Keratinocyte (primary cell): ENCODE measurements at regions not wholly inside any gene's neighbourhood (a gene's known extent, or its start where the extent isn't known, plus 50 kb on each side); places are given as distances from the start of the nearest gene placed in this dataset.

ENCODE experiments used
- DNase-seq: peaks from one replicate; pipeline ENCODE4 v3.0.0-alpha.2; 2011; ENCODE audit warnings: low read depth, missing footprints, low spot score
- FAIRE-seq: peaks from 2 replicates; lab custom pipeline; 2011; peaks lifted over from hg19 to GRCh38; lab: Jason Lieb, UNC
- H2AFZ ChIP-seq: 2 replicates; pipeline ENCODE4 v1.6.0; 2012; ENCODE audit warnings: low read length, control low read depth, inconsistent platforms; ENCODE audit not compliant: control insufficient read depth
- H3K27ac ChIP-seq: 2 replicates; pipeline ENCODE4 v1.5.1; 2011; ENCODE audit warnings: low read length; ENCODE audit not compliant: control insufficient read depth, insufficient read depth
- H3K27me3 ChIP-seq: 3 replicates; pipeline ENCODE4 v1.6.0; 2011; ENCODE audit warnings: low read length; ENCODE audit not compliant: control insufficient read depth, insufficient read depth; ENCODE audit errors: extremely low read depth
- H3K36me3 ChIP-seq, 2 experiments: 2 replicates in 1 of 2; 3 replicates in 1 of 2; pipeline ENCODE4 v1.5.1; 2011; ENCODE audit warnings: low read length in 2 of 2, mild to moderate bottlenecking in 1 of 2; ENCODE audit not compliant: control insufficient read depth in 2 of 2, insufficient read depth in 2 of 2; ENCODE audit errors: extremely low read depth in 1 of 2
- H3K4me1 ChIP-seq: 3 replicates; pipeline ENCODE4 v1.5.1; 2011; ENCODE audit warnings: low read length; ENCODE audit not compliant: control insufficient read depth, insufficient read depth; ENCODE audit errors: extremely low read depth
- H3K4me2 ChIP-seq: 3 replicates; pipeline ENCODE4 v1.6.0; 2011; ENCODE audit warnings: low read depth, low read length; ENCODE audit not compliant: control insufficient read depth, insufficient read depth; ENCODE audit errors: extremely low read depth
- H3K4me3 ChIP-seq, 3 experiments: fragments of 200-600 bp in 1 of 3; sonication (generic) in 1 of 3; 2 replicates in 2 of 3; 3 replicates in 1 of 3; pipeline ENCODE4 v1.5.1; 2011 to 2016; ENCODE audit warnings: low read length in 3 of 3, mild to moderate bottlenecking in 3 of 3, control low read depth in 2 of 3, inconsistent platforms in 1 of 3, low read depth in 1 of 3, mixed read lengths in 1 of 3, mixed run types in 1 of 3, moderate library complexity in 1 of 3; ENCODE audit not compliant: control insufficient read depth in 2 of 3, insufficient read depth in 2 of 3; ENCODE audit errors: extremely low read depth in 1 of 3
- H3K79me2 ChIP-seq: 2 replicates; pipeline ENCODE4 v1.6.0; 2012; ENCODE audit warnings: low read length; ENCODE audit not compliant: control insufficient read depth, insufficient read depth
- H3K9ac ChIP-seq: 3 replicates; pipeline ENCODE4 v1.6.0; 2011; ENCODE audit warnings: low read length; ENCODE audit not compliant: control insufficient read depth, insufficient read depth; ENCODE audit errors: extremely low read depth
- H3K9me1 ChIP-seq: 3 replicates; pipeline ENCODE4 v1.6.0; 2011; ENCODE audit warnings: low read length; ENCODE audit not compliant: control insufficient read depth, insufficient read depth; ENCODE audit errors: extremely low read depth
- H3K9me3 ChIP-seq: 2 replicates; pipeline ENCODE4 v1.5.1; 2012; ENCODE audit warnings: low read depth, low read length; ENCODE audit not compliant: control insufficient read depth
- H4K20me1 ChIP-seq: 3 replicates; pipeline ENCODE4 v1.6.0; 2011; ENCODE audit warnings: low read length; ENCODE audit not compliant: control insufficient read depth, insufficient read depth; ENCODE audit errors: extremely low read depth
- EZH2 ChIP-seq: IDR thresholded peaks from one replicate; pipeline ENCODE4 v1.6.1; 2012; ENCODE audit warnings: inconsistent platforms, mild to moderate bottlenecking, low read length, moderate library complexity
- dilution Hi-C: fragments of 300-500 bp; cut with MboI; formaldehyde crosslinking; loops from one replicate; pipeline ENCODE4 v1.7.0; 2020; ENCODE audit warnings: low sequenced_read_pairs; ENCODE audit not compliant: extremely low pct_ligation_motif_present
- TF ChIP-seq, protein P1 (sequence below), 3 experiments: IDR thresholded peaks in 1 of 3; conservative IDR thresholded peaks in 1 of 3; optimal IDR thresholded peaks in 1 of 3; 2 replicates in 2 of 3; 3 replicates in 1 of 3; pipeline versions ENCODE3 to v1.5.1; 2011; ENCODE audit warnings: low read length in 3 of 3, mild to moderate bottlenecking in 3 of 3, moderate library complexity in 2 of 3, control low read depth in 1 of 3, inconsistent platforms in 1 of 3; ENCODE audit not compliant: insufficient read depth in 2 of 3; ENCODE audit errors: extremely low read depth in 1 of 3

DNA sequence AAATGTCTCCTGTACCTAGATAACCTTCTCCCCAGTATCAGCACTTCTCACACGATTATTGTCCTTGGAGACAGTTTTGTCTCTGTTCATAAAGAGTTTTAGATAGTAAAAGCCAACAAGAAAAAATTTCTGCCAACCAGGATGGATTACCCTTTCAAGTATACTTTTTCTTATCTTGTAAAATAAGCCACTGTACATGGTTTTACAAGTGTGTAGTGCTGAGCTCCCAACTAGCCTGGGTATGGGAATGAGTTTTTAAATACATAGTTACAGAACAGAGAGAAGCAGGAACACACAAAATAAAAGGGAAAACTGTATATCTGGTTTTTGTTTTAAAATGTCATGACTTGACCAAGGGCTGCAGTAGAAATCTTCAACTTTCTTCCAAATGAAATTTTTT is 76.7 kb downstream of the C18orf54 start:
- no peaks in the 10 kb centered on the region for H4K20me1 ChIP-seq
- FAIRE-seq (no peak), DNase-seq (no peak)
- no peak overlapping the region for H3K9ac ChIP-seq
- no peak overlapping the region for H3K4me3 ChIP-seq
- H3K27me3 ChIP-seq = no peaks in the 10 kb centered on the region
- no peaks in the 10 kb centered on the region for H3K4me1 ChIP-seq
- no peak overlapping the region for H3K4me2 ChIP-seq
- dilution Hi-C loops = loop anchor here (25.0 kb wide), 1 partner anchor 228 kb away; no protein-coding TSS in a partner anchor
- TF ChIP-seq, protein P1, sequence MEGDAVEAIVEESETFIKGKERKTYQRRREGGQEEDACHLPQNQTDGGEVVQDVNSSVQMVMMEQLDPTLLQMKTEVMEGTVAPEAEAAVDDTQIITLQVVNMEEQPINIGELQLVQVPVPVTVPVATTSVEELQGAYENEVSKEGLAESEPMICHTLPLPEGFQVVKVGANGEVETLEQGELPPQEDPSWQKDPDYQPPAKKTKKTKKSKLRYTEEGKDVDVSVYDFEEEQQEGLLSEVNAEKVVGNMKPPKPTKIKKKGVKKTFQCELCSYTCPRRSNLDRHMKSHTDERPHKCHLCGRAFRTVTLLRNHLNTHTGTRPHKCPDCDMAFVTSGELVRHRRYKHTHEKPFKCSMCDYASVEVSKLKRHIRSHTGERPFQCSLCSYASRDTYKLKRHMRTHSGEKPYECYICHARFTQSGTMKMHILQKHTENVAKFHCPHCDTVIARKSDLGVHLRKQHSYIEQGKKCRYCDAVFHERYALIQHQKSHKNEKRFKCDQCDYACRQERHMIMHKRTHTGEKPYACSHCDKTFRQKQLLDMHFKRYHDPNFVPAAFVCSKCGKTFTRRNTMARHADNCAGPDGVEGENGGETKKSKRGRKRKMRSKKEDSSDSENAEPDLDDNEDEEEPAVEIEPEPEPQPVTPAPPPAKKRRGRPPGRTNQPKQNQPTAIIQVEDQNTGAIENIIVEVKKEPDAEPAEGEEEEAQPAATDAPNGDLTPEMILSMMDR (optimal IDR thresholded peaks at IDR 0.05 in 1 of 3, IDR thresholded peaks at IDR 0.05 in 1 of 3, conservative IDR thresholded peaks at IDR 0.05 in 1 of 3; ENCODE audit: extremely low read depth in 1 of 3, insufficient read depth in 2 of 3, low read length in 3 of 3) = no peak
- TF ChIP-seq EZH2 = no peak
- no peaks in the 10 kb centered on the region for H3K36me3 ChIP-seq
- no peak overlapping the region for H2AFZ ChIP-seq
- no peaks in the 10 kb centered on the region for H3K9me3 ChIP-seq
- H3K9me1 ChIP-seq = no peaks in the 10 kb centered on the region
- H3K27ac ChIP-seq = no peak overlapping the region
- no peaks in the 10 kb centered on the region for H3K79me2 ChIP-seq

DNA sequence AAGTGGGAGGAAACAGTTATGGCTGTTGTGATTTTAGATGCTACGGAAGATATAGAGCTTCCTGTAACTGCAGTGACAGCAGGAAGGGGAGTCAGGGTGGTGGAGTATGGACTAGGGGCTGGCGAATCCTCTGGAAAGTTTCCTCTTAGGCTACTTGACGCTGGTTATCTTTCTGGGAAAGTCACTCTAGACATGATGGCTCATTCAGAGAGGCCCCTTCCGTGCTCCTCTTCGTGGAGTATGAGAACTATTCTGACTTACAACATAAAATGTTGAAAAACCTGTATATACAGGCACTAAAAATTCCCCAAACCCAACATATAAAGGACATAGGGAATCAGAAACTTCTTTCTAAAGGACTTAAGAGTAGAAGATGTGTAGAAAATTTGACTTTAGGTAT is 78.8 kb downstream of the C18orf54 start:
- H3K9ac ChIP-seq = no peak overlapping the region
- H4K20me1 ChIP-seq = no peaks in the 10 kb centered on the region
- DNase-seq (no peak), FAIRE-seq (no peak)
- H3K9me1 ChIP-seq = no peaks in the 10 kb centered on the region
- H3K4me2 ChIP-seq = no peak overlapping the region
- no peak overlapping the region for H3K27ac ChIP-seq
- dilution Hi-C loops = loop anchor here (25.0 kb wide), 1 partner anchor 226 kb away; no protein-coding TSS in a partner anchor
- no peaks in the 10 kb centered on the region for H3K36me3 ChIP-seq
- H3K4me3 ChIP-seq = no peak overlapping the region
- no peaks in the 10 kb centered on the region for H3K9me3 ChIP-seq
- H3K4me1 ChIP-seq = no peaks in the 10 kb centered on the region
- TF ChIP-seq, protein P1 (optimal IDR thresholded peaks at IDR 0.05 in 1 of 3, IDR thresholded peaks at IDR 0.05 in 1 of 3, conservative IDR thresholded peaks at IDR 0.05 in 1 of 3; ENCODE audit: extremely low read depth in 1 of 3, insufficient read depth in 2 of 3, low read length in 3 of 3) = no peak
- TF ChIP-seq EZH2 = no peak
- H3K27me3 ChIP-seq = no peaks in the 10 kb centered on the region
- no peak overlapping the region for H2AFZ ChIP-seq
- no peaks in the 10 kb centered on the region for H3K79me2 ChIP-seq
